GM20000 (cell line): ENCODE measurements at regions not wholly inside any gene's neighbourhood (a gene's known extent, or its start where the extent isn't known, plus 50 kb on each side); places are given as distances from the start of the nearest gene placed in this dataset.
"Not testable (repeated sequence)": the region's sequence is repeated elsewhere in the genome, so short reads cannot be mapped to it uniquely, and the experiment has no call there.

Source experiments
- DNase-seq: peaks from one replicate; pipeline ENCODE4 v3.0.0; 2012; ENCODE audit warnings: low spot score

DNA sequence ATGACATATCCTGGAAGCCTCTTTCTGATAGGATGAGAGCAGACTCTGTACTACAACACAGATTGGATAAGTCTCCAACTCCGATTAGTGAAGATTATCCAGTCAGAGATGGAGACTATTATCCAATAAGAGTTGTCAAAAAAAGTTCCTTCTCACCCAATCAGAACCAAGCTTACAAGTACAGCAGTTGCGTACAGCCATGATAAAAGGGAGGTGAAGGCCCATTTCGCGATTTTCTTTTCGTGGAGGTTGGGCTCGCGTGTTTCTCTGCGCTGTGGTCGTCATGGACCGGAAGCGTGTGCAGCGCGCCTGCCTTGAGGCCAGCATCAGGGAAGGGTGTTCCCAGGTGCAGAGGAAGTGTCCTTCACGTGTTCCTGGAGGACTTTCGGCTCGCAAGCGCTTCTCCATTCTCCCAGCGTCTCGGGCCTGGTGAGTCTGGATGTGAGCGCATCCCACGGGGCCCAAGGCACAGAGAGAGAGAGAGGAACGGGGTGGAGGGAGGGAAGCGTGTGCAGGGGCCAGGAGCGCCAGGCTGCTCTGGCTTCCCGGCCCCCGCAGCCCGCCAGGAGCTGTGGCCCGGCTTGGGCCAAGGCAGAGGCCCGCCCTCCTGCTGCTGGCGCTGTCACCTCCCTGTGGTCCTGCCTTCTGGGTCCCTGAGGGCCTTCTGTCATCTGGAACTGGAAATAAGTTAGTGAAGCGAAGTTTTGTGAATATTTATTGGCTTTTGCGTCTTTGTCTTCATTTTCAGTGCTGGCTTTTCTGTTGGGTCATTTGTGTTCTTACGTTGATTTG lies 53.9 kb downstream of the CDRT15L2 start:
- not testable (repeated sequence) for DNase-seq

- not testable (repeated sequence) for DNase-seq
These were observed 60.6 kb downstream of the CDRT15L2 start for GRCh38 chr17:20640147-20640546.

DNA sequence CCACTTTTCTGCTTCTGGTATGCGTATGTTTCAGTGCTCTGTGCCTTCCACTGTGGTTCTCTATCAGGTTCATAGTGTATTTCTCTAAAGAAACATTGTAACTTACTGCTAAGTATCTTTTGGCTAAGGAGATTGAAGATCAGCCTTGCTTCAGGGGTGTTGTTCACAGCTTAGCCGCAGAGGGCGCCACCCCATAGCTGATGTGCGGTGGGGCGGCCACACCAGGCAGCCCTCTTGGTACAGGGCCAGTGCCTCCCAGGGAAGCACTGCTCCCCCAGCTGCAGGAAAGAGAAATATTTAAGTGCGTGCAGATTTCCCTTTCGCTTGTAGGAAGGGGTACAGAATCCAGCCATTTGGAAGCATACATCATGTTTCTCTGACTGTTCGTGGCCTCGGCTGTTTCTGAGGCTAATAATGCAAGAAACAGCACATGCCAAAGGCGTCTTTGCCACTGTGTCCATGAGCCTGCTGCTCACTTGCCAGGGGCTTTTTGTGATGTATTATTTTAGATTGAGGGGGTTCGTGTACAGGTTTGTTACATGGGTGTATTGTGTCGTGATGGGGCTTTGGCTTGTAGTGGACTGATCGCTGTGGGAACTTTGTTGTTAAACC lies 67.2 kb downstream of the CDRT15L2 start:
- DNase-seq: not testable (repeated sequence)

DNA sequence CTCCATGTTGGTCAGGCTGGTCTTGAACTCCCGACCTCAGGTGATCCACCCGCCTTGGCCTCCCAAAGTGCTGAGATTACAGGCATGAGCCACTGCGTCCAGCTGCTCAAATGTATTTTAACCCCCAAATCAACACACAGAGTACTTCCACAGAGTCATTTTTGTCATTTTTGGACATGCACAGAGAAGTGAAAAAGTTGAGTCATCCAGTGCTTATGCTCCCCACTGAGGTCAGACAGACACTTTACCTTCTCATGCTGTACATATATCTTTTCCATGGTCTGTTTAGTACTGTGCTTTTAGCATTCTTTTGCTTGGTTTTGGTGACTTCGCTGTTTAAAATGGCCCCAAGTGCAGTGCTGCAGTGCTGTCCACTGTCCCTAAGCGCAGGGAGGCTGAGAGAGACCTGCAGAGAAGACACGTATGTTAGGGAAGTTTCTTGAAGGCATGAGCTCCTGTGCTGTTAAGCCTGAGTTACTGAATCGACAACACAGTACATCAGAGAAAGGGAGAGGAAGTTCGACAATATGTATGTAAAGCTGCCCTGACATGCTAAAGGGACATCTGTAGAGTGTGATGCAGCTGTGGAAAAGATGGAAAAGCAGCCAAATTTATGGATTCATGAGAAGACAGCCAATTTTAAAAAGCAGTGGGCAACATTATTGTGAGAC lies 69.7 kb downstream of the CDRT15L2 start:
- DNase-seq: peak; percentile 46

DNA sequence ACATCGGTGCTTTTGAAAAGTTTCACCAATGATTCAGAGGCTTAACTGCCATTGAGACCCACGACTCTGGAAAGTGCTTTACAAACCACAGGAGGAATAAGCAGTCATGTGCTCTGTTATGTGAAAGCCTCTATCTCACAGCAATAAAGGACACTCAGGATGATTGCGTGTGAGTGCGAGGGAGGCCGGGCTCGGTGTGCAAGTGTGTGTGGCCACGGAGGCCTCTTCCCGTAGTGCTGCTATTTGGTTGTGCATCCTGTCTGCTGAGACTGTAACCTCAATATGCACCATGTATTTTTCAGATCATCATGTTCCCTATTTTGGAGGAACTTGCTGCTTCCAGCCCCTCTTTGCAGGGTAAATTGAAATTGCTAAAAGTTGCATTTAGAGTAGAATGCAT lies 71.5 kb downstream of the CDRT15L2 start:
- DNase-seq: not testable (repeated sequence)

DNA sequence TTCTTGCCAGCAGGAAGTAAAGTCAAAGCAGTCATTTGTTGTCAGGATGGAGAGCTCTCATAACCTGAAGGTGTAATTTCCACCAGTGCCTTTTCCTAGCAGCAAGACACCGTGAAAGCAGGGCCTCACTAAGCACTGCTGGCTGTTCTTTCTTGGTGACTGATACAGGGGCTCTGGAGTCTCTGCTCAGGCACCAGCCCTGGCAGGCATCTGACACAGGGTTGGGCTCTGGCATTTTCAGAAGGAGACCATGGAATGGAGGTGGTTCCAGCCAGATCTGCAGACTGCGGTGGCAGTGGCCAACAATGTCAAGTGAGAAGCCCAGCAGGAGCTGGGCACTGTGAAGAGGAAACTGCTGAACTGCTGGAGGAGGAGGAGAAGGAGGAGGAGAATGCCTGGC lies 72.2 kb downstream of the CDRT15L2 start:
- DNase-seq: not testable (repeated sequence)

GRCh38 chr17:20653391-20653790 lies 73.9 kb downstream of the CDRT15L2 start:
- DNase-seq: not testable (repeated sequence)

DNA sequence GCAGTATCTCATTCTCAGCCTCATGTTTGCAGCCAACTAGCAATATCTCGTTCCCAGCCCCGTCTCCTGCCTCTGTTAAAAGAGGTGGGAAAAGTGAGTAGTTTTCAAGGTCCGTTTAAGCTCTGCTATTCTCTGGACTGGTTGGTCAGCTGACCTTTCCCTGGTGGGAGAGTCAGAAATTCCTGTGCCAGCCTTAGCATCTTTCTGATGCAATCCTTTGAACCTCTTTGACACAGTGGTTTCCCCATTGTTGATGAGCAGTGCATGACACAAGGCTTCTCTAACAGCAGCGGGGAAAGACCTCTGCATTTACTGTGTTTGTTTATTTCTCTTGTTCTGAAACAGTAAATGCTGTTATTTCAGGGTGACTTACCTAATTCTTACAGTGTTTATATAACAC lies 74.6 kb downstream of the CDRT15L2 start:
- not testable (repeated sequence) for DNase-seq

DNA sequence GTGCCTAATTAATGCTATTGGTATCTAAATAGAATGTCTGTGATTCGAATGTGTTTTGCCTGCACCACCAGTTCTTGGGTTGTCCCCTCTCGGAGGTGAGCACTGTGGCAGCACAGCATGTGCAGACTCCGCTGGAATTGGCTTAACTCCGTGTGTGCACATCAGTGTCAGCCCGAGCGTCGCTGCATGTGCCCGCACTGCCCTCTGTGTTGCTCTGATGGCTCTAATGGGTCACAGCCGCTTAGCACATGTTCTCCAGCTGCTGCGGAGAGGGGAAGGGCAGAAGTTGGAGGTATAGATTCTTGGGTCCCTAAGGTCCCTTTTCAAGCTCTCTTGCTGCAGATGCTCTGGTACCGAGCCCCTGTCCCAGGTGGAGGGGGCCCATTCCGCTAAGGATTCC lies 75.1 kb downstream of the CDRT15L2 start:
- not testable (repeated sequence) for DNase-seq

- not testable (repeated sequence) for DNase-seq
These were observed 85.8 kb downstream of the CDRT15L2 start for GRCh38 chr17:20665103-20665955.

- not testable (repeated sequence) for DNase-seq
These were observed 87.2 kb downstream of the CDRT15L2 start for GRCh38 chr17:20666689-20667088.

GRCh38 chr17:20667712-20668111 lies 88.2 kb downstream of the CDRT15L2 start:
- not testable (repeated sequence) for DNase-seq

- DNase-seq: not testable (repeated sequence)
These were observed 88.8 kb downstream of the CDRT15L2 start for GRCh38 chr17:20668316-20668715.

- DNase-seq: not testable (repeated sequence)
These were observed 89.3 kb downstream of the CDRT15L2 start for GRCh38 chr17:20668868-20669267.

- not testable (repeated sequence) for DNase-seq
These were observed 91.0 kb downstream of the CDRT15L2 start for GRCh38 chr17:20670506-20670905.

GRCh38 chr17:20674374-20674773 lies 94.8 kb downstream of the CDRT15L2 start:
- DNase-seq: not testable (repeated sequence)

DNA sequence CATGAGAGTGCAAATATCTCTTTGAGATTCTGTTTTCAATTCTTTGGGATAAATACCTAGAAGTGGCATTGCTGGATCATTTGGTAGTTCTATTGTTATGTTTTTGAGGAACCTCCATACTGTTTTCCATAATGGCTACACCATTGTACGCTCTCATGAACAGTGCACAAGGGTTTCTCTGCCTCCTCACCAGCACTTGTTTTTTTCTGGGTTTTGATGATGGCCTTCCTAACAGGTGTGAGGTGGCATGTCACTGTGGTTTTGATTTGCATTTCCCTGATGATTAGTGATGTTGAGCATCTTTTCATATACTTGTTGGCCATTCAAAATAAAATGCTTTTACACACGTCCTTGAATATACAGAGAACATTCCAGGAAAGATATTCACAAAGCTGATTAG lies 96.2 kb downstream of the CDRT15L2 start:
- not testable (repeated sequence) for DNase-seq

GRCh38 chr17:20676656-20677055 lies 97.1 kb downstream of the CDRT15L2 start:
- DNase-seq: not testable (repeated sequence)

DNA sequence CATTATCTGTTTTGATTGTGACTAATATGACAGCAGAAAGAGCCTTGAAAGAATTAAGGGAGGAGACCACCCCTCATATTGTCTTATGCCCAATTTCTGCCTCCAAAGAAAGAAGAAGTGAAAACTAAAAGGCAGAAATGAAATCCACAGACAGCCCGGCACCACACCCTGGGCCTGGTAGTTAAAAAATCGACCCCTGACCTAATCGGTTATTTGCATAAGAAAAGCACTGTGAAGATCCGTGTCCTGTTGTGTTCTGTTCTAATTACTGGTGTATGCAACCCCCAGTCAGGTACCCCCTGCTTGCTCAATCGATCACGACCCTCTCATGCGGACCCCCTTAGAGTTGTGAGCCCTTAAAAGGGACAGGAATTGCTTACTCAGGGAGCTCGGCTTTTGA lies 97.9 kb downstream of the CDRT15L2 start:
- not testable (repeated sequence) for DNase-seq

- not testable (repeated sequence) for DNase-seq
These were observed 98.9 kb downstream of the CDRT15L2 start for GRCh38 chr17:20678424-20678823.
